Kidney (tissue), 13 donors: ENCODE measurements at regions not wholly inside any gene's neighbourhood (a gene's known extent, or its start where the extent isn't known, plus 50 kb on each side); places are given as distances from the start of the nearest gene placed in this dataset.

ENCODE experiments used
- DNase-seq, 5 donors: peaks; one replicate each; pipeline ENCODE4 v3.0.0-alpha.2; 2013 to 2020
- FAIRE-seq: peaks from 2 replicates; lab custom pipeline; 2012; peaks lifted over from hg19 to GRCh38; lab: Jason Lieb, UNC
- H3K27ac ChIP-seq, 2 donors: one replicate each; pipeline ENCODE4 v1.7.0; 2013; ENCODE audit warnings: low read depth in 2 of 2, low read length in 2 of 2, inconsistent platforms in 1 of 2
- H3K27me3 ChIP-seq: one replicate; pipeline ENCODE4 v1.7.1; 2013; ENCODE audit warnings: low read length, inconsistent platforms; ENCODE audit not compliant: control insufficient read depth, insufficient read depth
- H3K36me3 ChIP-seq, 3 donors: one replicate each; pipeline versions ENCODE4 v1.7.0 to v1.7.1; 2013; ENCODE audit warnings: low read length in 3 of 3, control low read depth in 1 of 3, inconsistent platforms in 1 of 3; ENCODE audit not compliant: insufficient read depth in 3 of 3, control insufficient read depth in 2 of 3
- H3K4me1 ChIP-seq, 3 donors: one replicate each; pipeline versions ENCODE4 v1.7.0 to v1.7.1; 2013; ENCODE audit warnings: low read length in 3 of 3, inconsistent platforms in 1 of 3, low read depth in 1 of 3; ENCODE audit not compliant: control insufficient read depth in 2 of 3, insufficient read depth in 2 of 3
- H3K4me3 ChIP-seq, 3 donors: one replicate each; pipeline versions ENCODE4 v1.7.0 to v1.8.1; 2013; ENCODE audit warnings: low read length in 3 of 3, control low read depth in 1 of 3, inconsistent platforms in 1 of 3
- H3K9ac ChIP-seq, 3 donors: one replicate each; pipeline versions ENCODE4 v1.7.0 to v1.7.1; 2013; ENCODE audit warnings: low read length in 3 of 3, control low read depth in 1 of 3, inconsistent platforms in 1 of 3
- H3K9me3 ChIP-seq, 3 donors: one replicate each; pipeline versions ENCODE4 v1.7.0 to v1.7.1; 2013; ENCODE audit warnings: low read length in 3 of 3, control low read depth in 1 of 3, inconsistent platforms in 1 of 3; ENCODE audit not compliant: control insufficient read depth in 2 of 3, insufficient read depth in 1 of 3
- CTCF ChIP-seq: IDR thresholded peaks from 3 replicates; pipeline ENCODE4 v1.5.1; 2012; ENCODE audit warnings: mild to moderate bottlenecking, moderate library complexity, borderline replicate concordance; ENCODE audit not compliant: insufficient read depth; ENCODE audit errors: extremely low read depth
- intact Hi-C: fragments of 100-400 bp; cut with DNase I; formaldehyde crosslinking; loops from one replicate; pipeline ENCODE4 v1.11.1; 2022
- microRNA-seq: library from miRNA; unstranded; fragments of <30 nt; microRNA quantifications from one replicate; pipeline ENCODE4 v1.2.0, GENCODE V29; 2020
- donor health status: control.
- donor health status: control.
- donor health status: control.
- donor health status: control.
- donor health status: control.
- donor health status: DM: yes; HTN: yes; CAD: no.
- donor health status: Normal renal cell carcinoma (clear cell type).

DNA sequence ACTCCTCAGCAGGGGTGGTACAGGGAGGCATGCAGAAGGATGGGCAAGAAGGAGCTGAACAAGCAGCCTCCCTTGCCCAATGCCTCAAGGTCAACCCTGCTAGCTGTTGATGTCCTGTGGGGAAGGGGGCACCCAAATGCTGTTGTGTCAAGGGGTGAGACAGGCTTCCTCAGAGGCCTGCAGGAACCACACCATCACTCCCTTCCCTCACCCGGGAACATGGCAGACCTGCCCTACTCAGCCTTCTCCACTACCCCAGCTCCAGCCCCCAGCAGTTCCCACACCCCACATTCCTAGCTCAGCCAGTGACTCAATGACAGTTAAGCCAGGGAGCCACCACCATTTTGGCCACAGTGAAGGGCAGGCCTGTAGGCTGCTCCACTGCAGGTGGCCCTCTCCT lies 53.9 kb upstream of the RMP24 start:
- no peaks in the 10 kb centered on the region for H3K4me1 ChIP-seq
- TF ChIP-seq CTCF, result no peak
- no peaks in the 10 kb centered on the region for H3K36me3 ChIP-seq
- H3K4me3 ChIP-seq, result no peak overlapping the region
- intact Hi-C loops, result no loop called here
- FAIRE-seq, result no peak
- no peak overlapping the region for H3K9ac ChIP-seq
- no peak overlapping the region for H3K27ac ChIP-seq
- no peak for DNase-seq
- no peaks in the 10 kb centered on the region for H3K9me3 ChIP-seq
- H3K27me3 ChIP-seq, result no peaks in the 10 kb centered on the region

DNA sequence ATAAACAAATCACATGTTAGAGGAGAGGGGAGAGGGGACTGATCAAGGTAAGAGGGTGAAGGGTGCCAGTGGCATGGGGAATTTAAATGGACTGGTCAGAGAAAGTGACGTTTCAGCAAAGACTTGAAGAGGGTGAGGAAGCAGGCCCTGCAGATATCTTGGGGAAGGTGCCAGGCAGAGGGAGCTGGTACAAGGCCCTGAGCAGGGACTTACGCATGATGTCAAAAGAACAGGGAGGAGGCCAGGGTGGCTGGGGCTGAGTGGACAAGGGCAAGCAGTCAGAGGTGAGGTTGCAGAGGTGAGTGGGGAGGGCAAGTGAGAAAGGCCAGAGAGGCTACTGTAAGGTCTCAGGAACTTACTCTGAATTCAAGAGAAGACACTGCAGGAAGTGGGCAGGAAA lies 53.3 kb upstream of the RMP24 start:
- DNase-seq (no peak), FAIRE-seq (no peak)
- H3K36me3 ChIP-seq, result no peaks in the 10 kb centered on the region
- H3K4me1 ChIP-seq, result no peaks in the 10 kb centered on the region
- intact Hi-C loops, result no loop called here
- H3K4me3 ChIP-seq, result no peak overlapping the region
- H3K9me3 ChIP-seq, result no peaks in the 10 kb centered on the region
- H3K27me3 ChIP-seq, result no peaks in the 10 kb centered on the region
- H3K9ac ChIP-seq, result no peak overlapping the region
- H3K27ac ChIP-seq, result no peak overlapping the region
- TF ChIP-seq CTCF, result no peak

DNA sequence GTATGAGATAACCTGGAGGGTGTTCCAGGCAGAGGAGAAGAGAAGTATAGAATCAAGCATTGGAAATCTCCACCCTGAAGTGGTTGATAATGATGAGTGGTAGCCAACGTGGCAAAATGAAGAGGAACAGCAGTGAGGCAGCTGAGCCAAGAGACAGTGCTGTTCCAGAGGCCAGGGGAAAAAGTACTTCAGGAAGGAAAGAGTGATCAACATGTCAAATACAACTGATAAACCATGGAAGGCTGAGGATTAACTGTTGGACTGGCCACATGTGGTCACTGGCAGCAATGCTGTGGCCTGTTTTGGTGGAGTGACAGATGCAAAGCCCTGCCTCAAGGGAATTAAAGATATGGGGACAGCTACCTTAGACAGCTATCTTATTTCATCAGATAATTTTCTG lies 51.9 kb upstream of the RMP24 start:
- DNase-seq (no peak), FAIRE-seq (no peak)
- Histone ChIP-seq H3K9ac (no peak overlapping the region), H3K27me3 (no peaks in the 10 kb centered on the region), H3K9me3 (no peaks in the 10 kb centered on the region), H3K4me1 (peaks cover 0 to 3% (median 0%) of the 10 kb centered on the region in 3 donors), H3K27ac (no peak overlapping the region), H3K36me3 (no peaks in the 10 kb centered on the region), H3K4me3 (no peak overlapping the region)
- no peak for TF ChIP-seq CTCF
- intact Hi-C loops, result no loop called here

Small RNA genes lying in the stretch of these regions (microRNA-seq; reads per million reads assigned to microRNA genes)
- 51.4 reads per million, percentile 43 among the genes with 10 or more reads in this experiment for gene MIR187
